HCT116 (cell line): ENCODE measurements at regions not wholly inside any gene's neighbourhood (a gene's known extent, or its start where the extent isn't known, plus 50 kb on each side); places are given as distances from the start of the nearest gene placed in this dataset.

Experiments
- ATAC-seq: fragments of 200-7000 bp; cut with Tn5 transposase; 2 replicates; pipeline ENCODE4 v1.9.1; 2020; ENCODE audit warnings: mild to moderate bottlenecking, moderate library complexity
- BruUV-seq: library from RNA; stranded (reverse); fragments of 400-500 nt; replicated peaks from 2 replicates; lab custom pipeline; 2021; lab: Mats Ljungman, UMichigan
- CTCF ChIA-PET: fragments of 300-600 bp; sonication (Branson Sonifier 250); formaldehyde crosslinking; loops from one replicate; lab custom pipeline; 2021; ENCODE audit warnings: antibody characterized with exemption; lab: Charles Lee
- POLR2A ChIA-PET: fragments of 300-600, 350-600 bp; sonication (Branson Sonifier 250); formaldehyde crosslinking; loops from one replicate; lab custom pipeline; 2021; ENCODE audit warnings: antibody characterized with exemption; lab: Charles Lee
- RAD21 ChIA-PET, 2 experiments: fragments of 300-600 bp; sonication (Branson Sonifier 250); formaldehyde crosslinking; loops; one replicate each; lab custom pipeline; 2023; ENCODE audit warnings: low total read pairs in 2 of 2; ENCODE audit not compliant: uncharacterized antibody in 2 of 2, unreplicated experiment in 2 of 2, low non-redundant PET in 1 of 2; lab: Charles Lee
- DNase-seq: peaks from one replicate; pipeline ENCODE4 v3.0.0-alpha.2; 2010; ENCODE audit warnings: low read depth, low spot score
- H2AFZ ChIP-seq: fragments of 200-600 bp; shearing (Covaris generic), sonication (generic); 2 replicates; pipeline ENCODE4 v1.6.1; 2017; ENCODE audit warnings: low read depth, mixed run types, mixed read lengths, antibody characterized with exemption, low read length; ENCODE audit not compliant: poor library complexity, severe bottlenecking
- H3K27ac ChIP-seq: 2 replicates; pipeline ENCODE4 v1.5.1; 2012; ENCODE audit warnings: low read depth, low read length
- H3K27me3 ChIP-seq: fragments of 200-600 bp; sonication (generic); 2 replicates; pipeline ENCODE4 v1.6.1; 2016; ENCODE audit warnings: mixed run types, low read length, mixed read lengths; ENCODE audit not compliant: insufficient read depth
- H3K36me3 ChIP-seq, 2 experiments: fragments of 200-500 bp in 1 of 2; fragments of 200-600 bp in 1 of 2; sonication (Bioruptor generic) in 1 of 2; sonication (generic) in 1 of 2; 2 replicates each; pipeline versions ENCODE4 v1.5.1 to v1.6.1; 2014 to 2016; ENCODE audit warnings: low read length in 2 of 2, inconsistent platforms in 1 of 2, mixed read lengths in 1 of 2, mixed run types in 1 of 2; ENCODE audit not compliant: insufficient read depth in 2 of 2, control insufficient read depth in 1 of 2
- H3K4me1 ChIP-seq, 2 experiments: fragments of 200-600 bp in 1 of 2; sonication (generic) in 1 of 2; 2 replicates each; pipeline versions ENCODE4 v1.5.1 to v1.6.1; 2012 to 2017; ENCODE audit warnings: low read length in 2 of 2, inconsistent platforms in 1 of 2, mild to moderate bottlenecking in 1 of 2, mixed read lengths in 1 of 2, mixed run types in 1 of 2, moderate library complexity in 1 of 2; ENCODE audit not compliant: insufficient read depth in 2 of 2, control insufficient read depth in 1 of 2
- H3K4me2 ChIP-seq: fragments of 200-600 bp; sonication (generic); 2 replicates; pipeline ENCODE4 v1.6.1; 2017; ENCODE audit warnings: mixed run types, low read length, mixed read lengths
- H3K4me3 ChIP-seq, 2 experiments: fragments of 200-600 bp in 1 of 2; sonication (generic) in 1 of 2; replicated peaks in 1 of 2; 2 replicates each; pipeline ENCODE4 v1.5.1; 2011 to 2016; ENCODE audit warnings: low read length in 2 of 2, control low read depth in 1 of 2, low read depth in 1 of 2, mild to moderate bottlenecking in 1 of 2, mixed read lengths in 1 of 2, mixed run types in 1 of 2
- H3K79me2 ChIP-seq: fragments of 200-600 bp; sonication (generic); 2 replicates; pipeline ENCODE4 v1.6.1; 2017; ENCODE audit warnings: mild to moderate bottlenecking, mixed run types, low read length, moderate library complexity, mixed read lengths; ENCODE audit not compliant: insufficient read depth
- H3K9ac ChIP-seq: fragments of 200-600 bp; sonication (generic); 2 replicates; pipeline ENCODE4 v1.6.1; 2016; ENCODE audit warnings: low read length, mixed read lengths
- H3K9me2 ChIP-seq: fragments of 200-600 bp; sonication (generic), shearing (Covaris generic); 2 replicates; pipeline ENCODE4 v1.6.1; 2017; ENCODE audit warnings: mixed run types, mild to moderate bottlenecking, moderate library complexity; ENCODE audit not compliant: insufficient read depth
- H3K9me3 ChIP-seq, 2 experiments: fragments of 200-500 bp in 1 of 2; fragments of 200-600 bp in 1 of 2; sonication (Bioruptor generic) in 1 of 2; sonication (generic) in 1 of 2; 2 replicates each; pipeline ENCODE4 v1.6.1; 2014 to 2017; ENCODE audit warnings: low read length in 2 of 2, mixed read lengths in 2 of 2, inconsistent platforms in 1 of 2, low read depth in 1 of 2, mild to moderate bottlenecking in 1 of 2, mixed run types in 1 of 2, moderate library complexity in 1 of 2; ENCODE audit not compliant: control insufficient read depth in 1 of 2, insufficient read depth in 1 of 2
- H4K20me1 ChIP-seq: fragments of 200-600 bp; sonication (generic), shearing (Covaris generic); 2 replicates; pipeline ENCODE4 v1.6.1; 2017; ENCODE audit warnings: mixed run types, mild to moderate bottlenecking, moderate library complexity; ENCODE audit not compliant: insufficient read depth
- ATF3 ChIP-seq: IDR thresholded peaks from 2 replicates; pipeline ENCODE4 v1.6.1; 2012
- CEBPB ChIP-seq: IDR thresholded peaks from 2 replicates; pipeline ENCODE4 v1.6.1; 2012; ENCODE audit warnings: low read depth
- CTCF ChIP-seq, 3 experiments: fragments of 200-600 bp in 1 of 3; sonication (generic) in 1 of 3; IDR thresholded peaks in 2 of 3; conservative IDR thresholded peaks in 1 of 3; 2 replicates each; pipeline ENCODE4 v1.5.1; 2012 to 2017; ENCODE audit warnings: low read depth in 2 of 3, low read length in 2 of 3, antibody characterized with exemption in 1 of 3, borderline replicate concordance in 1 of 3, control low read depth in 1 of 3, mild to moderate bottlenecking in 1 of 3, mixed read lengths in 1 of 3, mixed run types in 1 of 3, moderate library complexity in 1 of 3; ENCODE audit not compliant: insufficient read depth in 1 of 3
- EGR1 ChIP-seq: IDR thresholded peaks from 2 replicates; pipeline ENCODE4 v1.6.1; 2012; ENCODE audit warnings: low read depth
- EZH2 ChIP-seq: fragments of 200-600 bp; sonication (generic); IDR thresholded peaks from 2 replicates; pipeline ENCODE4 v1.6.1; 2017; ENCODE audit warnings: antibody characterized with exemption, mixed run types
- JUND ChIP-seq: IDR thresholded peaks from 2 replicates; pipeline ENCODE4 v1.6.1; 2012
- POLR2A ChIP-seq: IDR thresholded peaks from 2 replicates; pipeline ENCODE4 v1.7.0; 2011; ENCODE audit warnings: borderline replicate concordance; ENCODE audit not compliant: insufficient read depth, insufficient read length; ENCODE audit errors: extremely low read depth
- POLR2AphosphoS5 ChIP-seq: IDR thresholded peaks from 2 replicates; pipeline ENCODE4 v1.6.1; 2011; ENCODE audit warnings: mild to moderate bottlenecking, low read depth, low read length, moderate library complexity
- RAD21 ChIP-seq: IDR thresholded peaks from 2 replicates; pipeline ENCODE4 v1.6.1; 2012; ENCODE audit warnings: low read depth, mild to moderate bottlenecking
- SIN3A ChIP-seq: IDR thresholded peaks from 2 replicates; pipeline ENCODE4 v1.6.1; 2012; ENCODE audit warnings: low read depth
- SP1 ChIP-seq: IDR thresholded peaks from 2 replicates; pipeline ENCODE4 v1.6.1; 2012; ENCODE audit warnings: low read depth
- SRF ChIP-seq: IDR thresholded peaks from 2 replicates; pipeline ENCODE4 v1.6.1; 2012; ENCODE audit warnings: low read depth
- TCF7L2 ChIP-seq: IDR thresholded peaks from 2 replicates; pipeline ENCODE4 v1.7.0; 2011; ENCODE audit warnings: borderline replicate concordance, inconsistent platforms; ENCODE audit not compliant: insufficient read depth, insufficient read length; ENCODE audit errors: extremely low read depth
- YY1 ChIP-seq: IDR thresholded peaks from 2 replicates; pipeline ENCODE4 v1.6.1; 2011; ENCODE audit warnings: low read length, low read depth, moderate library complexity, mild to moderate bottlenecking; ENCODE audit not compliant: insufficient replicate concordance; ENCODE audit errors: extremely low read depth
- ZFX ChIP-seq: fragments of 450-650 bp; IDR thresholded peaks from 2 replicates; pipeline ENCODE4 v1.6.1; 2017
- ZNF274 ChIP-seq: fragments of 200-500 bp; sonication (Bioruptor generic); IDR thresholded peaks from 2 replicates; pipeline ENCODE4 v1.6.1; 2014; ENCODE audit warnings: mild to moderate bottlenecking, low read depth, low read length, inconsistent platforms
- intact Hi-C: fragments of 100-400 bp; cut with micrococcal nuclease; formaldehyde crosslinking; loops from 2 replicates; pipeline ENCODE4 v1.10.0; 2022
- TF ChIP-seq, protein P1 (sequence below): IDR thresholded peaks from 2 replicates; pipeline ENCODE4 v1.6.1; 2012

DNA sequence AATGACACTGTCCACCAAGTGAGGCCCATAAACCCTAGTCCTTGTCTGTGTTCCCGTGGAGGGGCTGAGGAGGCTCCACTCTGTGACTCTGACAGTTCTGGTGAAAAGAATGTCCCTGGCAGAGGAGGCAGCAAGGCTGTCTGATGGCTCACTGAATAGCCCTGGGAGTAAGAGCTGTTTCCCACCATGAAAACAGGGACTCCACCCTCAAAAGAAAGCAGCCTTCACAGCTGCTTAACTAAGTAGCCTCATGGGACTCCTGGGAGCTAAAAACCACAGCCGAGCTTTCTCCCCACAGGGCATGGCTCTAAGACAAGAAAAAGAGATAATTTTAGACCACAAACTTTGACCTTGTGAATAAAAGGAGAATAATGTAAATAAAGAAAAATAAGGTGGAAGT is 135.1 kb upstream of the FRY start:
- Histone ChIP-seq H3K4me3 (no peak overlapping the region), H3K27ac (no peak overlapping the region), H3K9me2 (no peaks in the 10 kb centered on the region), H3K9ac (no peak overlapping the region), H3K79me2 (no peaks in the 10 kb centered on the region), H3K4me2 (no peak overlapping the region), H3K9me3 (no peaks in the 10 kb centered on the region), H3K36me3 (no peaks in the 10 kb centered on the region), H4K20me1 (no peaks in the 10 kb centered on the region), H2AFZ (no peak overlapping the region), H3K27me3 (no peaks in the 10 kb centered on the region), H3K4me1 (no peaks in the 10 kb centered on the region)
- POLR2A ChIA-PET, result no interaction called here
- ATAC-seq (no peak), DNase-seq (no peak)
- no TSS peak for BruUV-seq
- RAD21 ChIA-PET, result no interaction called here
- TF ChIP-seq, protein P1, sequence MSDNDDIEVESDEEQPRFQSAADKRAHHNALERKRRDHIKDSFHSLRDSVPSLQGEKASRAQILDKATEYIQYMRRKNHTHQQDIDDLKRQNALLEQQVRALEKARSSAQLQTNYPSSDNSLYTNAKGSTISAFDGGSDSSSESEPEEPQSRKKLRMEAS, result no peak
- TF ChIP-seq SP1 (no peak), YY1 (no peak), POLR2A (no peak), ZNF274 (no peak), EGR1 (no peak), EZH2 (no peak), POLR2AphosphoS5 (no peak), SIN3A (no peak), TCF7L2 (no peak), RAD21 (no peak), JUND (no peak)
- CTCF ChIA-PET, result interaction anchor here (1.6 kb wide), 1 partner anchor 14 kb away, joined by 9 read pairs; no protein-coding TSS in a partner anchor
- intact Hi-C loops, result no loop called here

GRCh38 chr13:31898378-31899071 is 133.0 kb upstream of the FRY start:
- Histone ChIP-seq H3K9me2 (no peaks in the 10 kb centered on the region), H3K4me2 (no peak overlapping the region), H3K27me3 (no peaks in the 10 kb centered on the region), H3K9me3 (no peaks in the 10 kb centered on the region), H3K27ac (no peak overlapping the region), H3K4me3 (no peak overlapping the region), H3K9ac (no peak overlapping the region), H3K79me2 (no peaks in the 10 kb centered on the region), H3K4me1 (no peaks in the 10 kb centered on the region), H2AFZ (no peak overlapping the region), H3K36me3 (no peaks in the 10 kb centered on the region), H4K20me1 (no peaks in the 10 kb centered on the region)
- RAD21 ChIA-PET, result no interaction called here
- no peak for DNase-seq
- ATAC-seq, result no peak
- intact Hi-C loops, result no loop called here
- CTCF ChIA-PET, result interaction anchor here (2.4 kb wide), 1 partner anchor 12 kb away, joined by 14 read pairs; no protein-coding TSS in a partner anchor
- POLR2A ChIA-PET, result no interaction called here
- no TSS peak for BruUV-seq
- TF ChIP-seq CTCF (IDR thresholded peaks at IDR 0.05 in 2 of 3, conservative IDR thresholded peaks at IDR 0.05 in 1 of 3; ENCODE audit: borderline replicate concordance in 1 of 3, insufficient read depth in 1 of 3, low read depth in 2 of 3, low read length in 2 of 3), result no peak
- no peak for TF ChIP-seq YY1
- no peak for TF ChIP-seq EZH2
- TF ChIP-seq ZFX, result no peak
- no peak for TF ChIP-seq SRF
- TF ChIP-seq EGR1, result no peak
- no peak for TF ChIP-seq CEBPB
- no peak for TF ChIP-seq ATF3
- no peak for TF ChIP-seq POLR2A
